ENCODE measurements at regions not wholly inside any gene's neighbourhood (a gene's known extent, or its start where the extent isn't known, plus 50 kb on each side); places are given as distances from the start of the nearest gene placed in this dataset.

DNA sequence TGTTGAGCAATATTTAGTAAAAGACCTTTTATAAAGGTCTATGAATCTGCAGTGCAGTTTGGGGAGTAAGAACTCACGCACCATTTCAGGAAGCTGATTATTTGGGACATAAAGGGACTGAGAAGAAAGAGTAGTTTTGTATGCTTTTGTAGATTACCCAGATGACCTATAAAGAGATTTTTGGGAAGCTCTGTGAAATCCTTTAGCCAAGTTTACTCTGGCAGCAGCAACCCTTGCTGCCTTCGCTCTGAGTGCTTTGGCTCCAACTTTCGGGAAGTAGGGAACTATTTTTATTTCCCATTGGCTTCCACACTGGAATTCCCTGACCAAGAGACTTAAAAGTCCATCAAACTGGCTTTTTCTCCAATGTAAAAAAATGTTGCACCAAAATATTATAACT is 1110.1 kb upstream of the PHF14 start:
- Histone ChIP-seq H3K4me1 (ENCODE audit: insufficient read depth, low read length) (no peaks in the 10 kb centered on the region), H3K27ac (ENCODE audit: low read depth in 1 of 2, low read length in 2 of 2) (no peak overlapping the region), H3K36me3 (ENCODE audit: insufficient read depth, low read length) (no peaks in the 10 kb centered on the region), H3K27me3 (ENCODE audit: control insufficient read depth in 1 of 2, insufficient read depth in 2 of 2, low read length in 2 of 2) (no peaks in the 10 kb centered on the region), H3K4me3 (ENCODE audit: low read length) (no peak overlapping the region), H3K9me3 (ENCODE audit: control insufficient read depth in 1 of 2, insufficient read depth in 1 of 2, low read length in 2 of 2) (no peaks in the 10 kb centered on the region)
- Mint-ChIP-seq H3K9me3 (peaks cover 10% of the 10 kb centered on the region), H3K4me1 (ENCODE audit: low read depth) (no peaks in the 10 kb centered on the region), H3K36me3 (ENCODE audit: low read depth) (no peaks in the 10 kb centered on the region), H3K4me3 (no peak overlapping the region), H3K27ac (no peak overlapping the region), H3K27me3 (no peaks in the 10 kb centered on the region)
- ChIA-PET POLR2A (no interaction called here), CTCF (no interaction called here)
- ATAC-seq (ENCODE audit: poor library complexity), result no peak
- DNase-seq, result no peak
- TF ChIP-seq, protein P1, sequence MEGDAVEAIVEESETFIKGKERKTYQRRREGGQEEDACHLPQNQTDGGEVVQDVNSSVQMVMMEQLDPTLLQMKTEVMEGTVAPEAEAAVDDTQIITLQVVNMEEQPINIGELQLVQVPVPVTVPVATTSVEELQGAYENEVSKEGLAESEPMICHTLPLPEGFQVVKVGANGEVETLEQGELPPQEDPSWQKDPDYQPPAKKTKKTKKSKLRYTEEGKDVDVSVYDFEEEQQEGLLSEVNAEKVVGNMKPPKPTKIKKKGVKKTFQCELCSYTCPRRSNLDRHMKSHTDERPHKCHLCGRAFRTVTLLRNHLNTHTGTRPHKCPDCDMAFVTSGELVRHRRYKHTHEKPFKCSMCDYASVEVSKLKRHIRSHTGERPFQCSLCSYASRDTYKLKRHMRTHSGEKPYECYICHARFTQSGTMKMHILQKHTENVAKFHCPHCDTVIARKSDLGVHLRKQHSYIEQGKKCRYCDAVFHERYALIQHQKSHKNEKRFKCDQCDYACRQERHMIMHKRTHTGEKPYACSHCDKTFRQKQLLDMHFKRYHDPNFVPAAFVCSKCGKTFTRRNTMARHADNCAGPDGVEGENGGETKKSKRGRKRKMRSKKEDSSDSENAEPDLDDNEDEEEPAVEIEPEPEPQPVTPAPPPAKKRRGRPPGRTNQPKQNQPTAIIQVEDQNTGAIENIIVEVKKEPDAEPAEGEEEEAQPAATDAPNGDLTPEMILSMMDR (IDR thresholded peaks at IDR 0.05), result no peak
- intact Hi-C loops (cut with DNase I, micrococcal nuclease), result no loop called here

DNA sequence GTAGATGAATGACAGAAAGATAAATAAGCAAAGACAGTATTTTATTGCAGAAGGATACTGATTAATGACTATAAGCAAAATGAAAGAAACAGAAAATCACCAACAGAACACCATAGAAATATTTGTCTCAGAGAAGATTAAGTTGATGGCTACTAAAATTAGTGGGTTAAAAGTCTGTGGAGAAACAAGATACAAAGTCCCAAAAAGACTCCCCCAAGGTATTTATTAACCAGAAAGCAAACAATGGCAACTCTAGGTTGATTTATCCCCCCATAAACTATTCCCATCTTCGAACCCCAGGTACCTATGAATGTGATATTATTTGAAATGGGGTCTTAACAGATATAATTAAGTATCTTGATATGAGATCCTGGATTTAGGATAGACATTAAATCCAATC is 1104.5 kb upstream of the PHF14 start:
- H3K27me3 Mint-ChIP-seq, result no peaks in the 10 kb centered on the region
- H3K4me1 ChIP-seq (ENCODE audit: insufficient read depth, low read length), result no peaks in the 10 kb centered on the region
- H3K4me3 ChIP-seq (ENCODE audit: low read length), result no peak overlapping the region
- H3K27ac Mint-ChIP-seq, result no peak overlapping the region
- intact Hi-C loops (cut with DNase I, micrococcal nuclease), result no loop called here
- H3K9me3 Mint-ChIP-seq, result peaks cover 6% of the 10 kb centered on the region
- no peaks in the 10 kb centered on the region for H3K36me3 ChIP-seq (ENCODE audit: insufficient read depth, low read length)
- H3K27me3 ChIP-seq (ENCODE audit: control insufficient read depth in 1 of 2, insufficient read depth in 2 of 2, low read length in 2 of 2), result no peaks in the 10 kb centered on the region
- no peak overlapping the region for H3K4me3 Mint-ChIP-seq
- no peak for ATAC-seq (ENCODE audit: poor library complexity)
- no peaks in the 10 kb centered on the region for H3K4me1 Mint-ChIP-seq (ENCODE audit: low read depth)
- H3K9me3 ChIP-seq (ENCODE audit: control insufficient read depth in 1 of 2, insufficient read depth in 1 of 2, low read length in 2 of 2), result peaks cover 0 to 3% of the 10 kb centered on the region in 2 experiments
- no peaks in the 10 kb centered on the region for H3K36me3 Mint-ChIP-seq (ENCODE audit: low read depth)
- no peak overlapping the region for H3K27ac ChIP-seq (ENCODE audit: low read depth in 1 of 2, low read length in 2 of 2)
- DNase-seq, result no peak
- ChIA-PET POLR2A (no interaction called here), CTCF (no interaction called here)
- TF ChIP-seq, protein P1 (IDR thresholded peaks at IDR 0.05), result no peak

DNA sequence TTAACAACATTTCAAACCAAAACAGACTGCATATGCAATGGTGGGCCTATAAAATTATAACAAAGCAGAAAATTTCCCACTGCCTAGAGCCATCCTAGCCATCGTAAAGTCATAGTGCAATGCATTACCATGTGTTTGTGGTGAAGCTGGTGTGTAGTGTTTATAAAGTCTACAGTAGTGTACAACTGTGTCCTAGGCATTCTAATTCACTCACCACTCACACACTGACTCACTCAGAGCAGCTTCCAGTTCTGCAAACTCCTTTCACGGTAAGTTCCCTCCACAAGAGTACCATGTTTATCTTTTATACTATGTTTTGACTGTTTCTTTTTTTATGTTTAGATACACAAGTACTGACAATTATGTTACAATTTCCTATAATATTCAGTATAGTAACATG is 1104.1 kb upstream of the PHF14 start:
- Mint-ChIP-seq H3K36me3 (ENCODE audit: low read depth) (no peaks in the 10 kb centered on the region), H3K9me3 (peaks cover 6% of the 10 kb centered on the region), H3K4me1 (ENCODE audit: low read depth) (no peaks in the 10 kb centered on the region), H3K27ac (no peak overlapping the region), H3K4me3 (no peak overlapping the region), H3K27me3 (no peaks in the 10 kb centered on the region)
- TF ChIP-seq, protein P1 (IDR thresholded peaks at IDR 0.05), result no peak
- CTCF ChIA-PET, result no interaction called here
- intact Hi-C loops (cut with DNase I, micrococcal nuclease), result no loop called here
- DNase-seq (no peak), ATAC-seq (ENCODE audit: poor library complexity) (no peak)
- H3K27me3 ChIP-seq (ENCODE audit: control insufficient read depth in 1 of 2, insufficient read depth in 2 of 2, low read length in 2 of 2), result no peaks in the 10 kb centered on the region
- H3K36me3 ChIP-seq (ENCODE audit: insufficient read depth, low read length), result no peaks in the 10 kb centered on the region
- no peak overlapping the region for H3K27ac ChIP-seq (ENCODE audit: low read depth in 1 of 2, low read length in 2 of 2)
- no peak overlapping the region for H3K4me3 ChIP-seq (ENCODE audit: low read length)
- POLR2A ChIA-PET, result no interaction called here
- H3K4me1 ChIP-seq (ENCODE audit: insufficient read depth, low read length), result no peaks in the 10 kb centered on the region
- H3K9me3 ChIP-seq (ENCODE audit: control insufficient read depth in 1 of 2, insufficient read depth in 1 of 2, low read length in 2 of 2), result peaks cover 0 to 3% of the 10 kb centered on the region in 2 experiments
